ENCODE measurements at regions not wholly inside any gene's neighbourhood (a gene's known extent, or its start where the extent isn't known, plus 50 kb on each side); places are given as distances from the start of the nearest gene placed in this dataset.
"Not testable (repeated sequence)": the region's sequence is repeated elsewhere in the genome, so short reads cannot be mapped to it uniquely, and the experiment has no call there.

- Histone ChIP-seq H3K27me3 (ENCODE audit: low read depth, low read length) (no peaks in the 10 kb centered on the region), H3K27ac (ENCODE audit: low read length) (no peak overlapping the region), H3K36me3 (ENCODE audit: control insufficient read depth in 1 of 2, insufficient read depth in 2 of 2, low read length in 2 of 2) (no peaks in the 10 kb centered on the region), H3K9me3 (ENCODE audit: control insufficient read depth in 1 of 2, low read length in 2 of 2) (peaks cover 0 to 2% of the 10 kb centered on the region in 2 donors), H3K4me3 (ENCODE audit: low read depth in 1 of 2, low read length in 2 of 2) (no peak overlapping the region), H3K4me1 (ENCODE audit: control insufficient read depth in 1 of 2, insufficient read depth in 2 of 2, low read length in 2 of 2) (no peaks in the 10 kb centered on the region)
These were observed 143.9 kb upstream of the TSC22D1 start for GRCh38 chr13:44719857-44720671.

GRCh38 chr13:44718467-44718866 is 142.3 kb upstream of the TSC22D1 start:
- H3K4me3 ChIP-seq (ENCODE audit: low read depth in 1 of 2, low read length in 2 of 2) = no peak overlapping the region
- peaks cover 0 to 2% of the 10 kb centered on the region in 2 donors for H3K9me3 ChIP-seq (ENCODE audit: control insufficient read depth in 1 of 2, low read length in 2 of 2)
- no peaks in the 10 kb centered on the region for H3K4me1 ChIP-seq (ENCODE audit: control insufficient read depth in 1 of 2, insufficient read depth in 2 of 2, low read length in 2 of 2)
- no peaks in the 10 kb centered on the region for H3K36me3 ChIP-seq (ENCODE audit: control insufficient read depth in 1 of 2, insufficient read depth in 2 of 2, low read length in 2 of 2)
- no peaks in the 10 kb centered on the region for H3K27me3 ChIP-seq (ENCODE audit: low read depth, low read length)
- no peak overlapping the region for H3K27ac ChIP-seq (ENCODE audit: low read length)

GRCh38 chr13:44715287-44716230 is 139.4 kb upstream of the TSC22D1 start:
- H3K27me3 ChIP-seq (ENCODE audit: low read depth, low read length) = no peaks in the 10 kb centered on the region
- no peak overlapping the region for H3K27ac ChIP-seq (ENCODE audit: low read length)
- H3K9me3 ChIP-seq (ENCODE audit: control insufficient read depth in 1 of 2, low read length in 2 of 2) = no peaks in the 10 kb centered on the region
- H3K4me1 ChIP-seq (ENCODE audit: control insufficient read depth in 1 of 2, insufficient read depth in 2 of 2, low read length in 2 of 2) = no peaks in the 10 kb centered on the region
- no peaks in the 10 kb centered on the region for H3K36me3 ChIP-seq (ENCODE audit: control insufficient read depth in 1 of 2, insufficient read depth in 2 of 2, low read length in 2 of 2)
- no peak overlapping the region for H3K4me3 ChIP-seq (ENCODE audit: low read depth in 1 of 2, low read length in 2 of 2)

- H3K27ac ChIP-seq (ENCODE audit: low read length) = no peak overlapping the region
- no peaks in the 10 kb centered on the region for H3K36me3 ChIP-seq (ENCODE audit: control insufficient read depth in 1 of 2, insufficient read depth in 2 of 2, low read length in 2 of 2)
- no peaks in the 10 kb centered on the region for H3K9me3 ChIP-seq (ENCODE audit: control insufficient read depth in 1 of 2, low read length in 2 of 2)
- H3K27me3 ChIP-seq (ENCODE audit: low read depth, low read length) = no peaks in the 10 kb centered on the region
- no peak overlapping the region for H3K4me3 ChIP-seq (ENCODE audit: low read depth in 1 of 2, low read length in 2 of 2)
- no peaks in the 10 kb centered on the region for H3K4me1 ChIP-seq (ENCODE audit: control insufficient read depth in 1 of 2, insufficient read depth in 2 of 2, low read length in 2 of 2)
These were observed 137.8 kb upstream of the TSC22D1 start for GRCh38 chr13:44713788-44714469.

GRCh38 chr13:44711706-44712105 is 135.6 kb upstream of the TSC22D1 start:
- Histone ChIP-seq H3K36me3 (ENCODE audit: control insufficient read depth in 1 of 2, insufficient read depth in 2 of 2, low read length in 2 of 2) (no peaks in the 10 kb centered on the region), H3K9me3 (ENCODE audit: control insufficient read depth in 1 of 2, low read length in 2 of 2) (no peaks in the 10 kb centered on the region), H3K4me3 (ENCODE audit: low read depth in 1 of 2, low read length in 2 of 2) (no peak overlapping the region), H3K27me3 (ENCODE audit: low read depth, low read length) (no peaks in the 10 kb centered on the region), H3K27ac (ENCODE audit: low read length) (no peak overlapping the region), H3K4me1 (ENCODE audit: control insufficient read depth in 1 of 2, insufficient read depth in 2 of 2, low read length in 2 of 2) (no peaks in the 10 kb centered on the region)

- H3K4me1 ChIP-seq (ENCODE audit: control insufficient read depth in 1 of 2, insufficient read depth in 2 of 2, low read length in 2 of 2) = no peaks in the 10 kb centered on the region
- no peak overlapping the region for H3K4me3 ChIP-seq (ENCODE audit: low read depth in 1 of 2, low read length in 2 of 2)
- no peaks in the 10 kb centered on the region for H3K9me3 ChIP-seq (ENCODE audit: control insufficient read depth in 1 of 2, low read length in 2 of 2)
- H3K27ac ChIP-seq (ENCODE audit: low read length) = no peak overlapping the region
- no peaks in the 10 kb centered on the region for H3K27me3 ChIP-seq (ENCODE audit: low read depth, low read length)
- no peaks in the 10 kb centered on the region for H3K36me3 ChIP-seq (ENCODE audit: control insufficient read depth in 1 of 2, insufficient read depth in 2 of 2, low read length in 2 of 2)
These were observed 134.4 kb upstream of the TSC22D1 start for GRCh38 chr13:44710576-44710975.

GRCh38 chr13:44704811-44705210 is 128.7 kb upstream of the TSC22D1 start:
- H3K4me3 ChIP-seq (ENCODE audit: low read depth in 1 of 2, low read length in 2 of 2); H3K36me3 ChIP-seq (ENCODE audit: control insufficient read depth in 1 of 2, insufficient read depth in 2 of 2, low read length in 2 of 2); H3K9me3 ChIP-seq (ENCODE audit: control insufficient read depth in 1 of 2, low read length in 2 of 2); H3K27ac ChIP-seq (ENCODE audit: low read length); H3K4me1 ChIP-seq (ENCODE audit: control insufficient read depth in 1 of 2, insufficient read depth in 2 of 2, low read length in 2 of 2); H3K27me3 ChIP-seq (ENCODE audit: low read depth, low read length): not testable (repeated sequence)

GRCh38 chr13:44703371-44703770 is 127.2 kb upstream of the TSC22D1 start:
- no peak overlapping the region for H3K4me3 ChIP-seq (ENCODE audit: low read depth in 1 of 2, low read length in 2 of 2)
- H3K27me3 ChIP-seq (ENCODE audit: low read depth, low read length) = no peaks in the 10 kb centered on the region
- no peaks in the 10 kb centered on the region for H3K9me3 ChIP-seq (ENCODE audit: control insufficient read depth in 1 of 2, low read length in 2 of 2)

GRCh38 chr13:44698066-44698465 is 121.9 kb upstream of the TSC22D1 start:
- Histone ChIP-seq H3K4me1 (ENCODE audit: control insufficient read depth in 1 of 2, insufficient read depth in 2 of 2, low read length in 2 of 2) (no peaks in the 10 kb centered on the region), H3K4me3 (ENCODE audit: low read depth in 1 of 2, low read length in 2 of 2) (no peak overlapping the region), H3K27ac (ENCODE audit: low read length) (no peak overlapping the region), H3K36me3 (ENCODE audit: control insufficient read depth in 1 of 2, insufficient read depth in 2 of 2, low read length in 2 of 2) (no peaks in the 10 kb centered on the region), H3K27me3 (ENCODE audit: low read depth, low read length) (no peaks in the 10 kb centered on the region), H3K9me3 (ENCODE audit: control insufficient read depth in 1 of 2, low read length in 2 of 2) (no peaks in the 10 kb centered on the region)

More at GRCh38 chr13:44703371-44703770, 127.2 kb upstream of the TSC22D1 start:
- H3K36me3 ChIP-seq (ENCODE audit: control insufficient read depth in 1 of 2, insufficient read depth in 2 of 2, low read length in 2 of 2) = no peaks in the 10 kb centered on the region
- H3K4me1 ChIP-seq (ENCODE audit: control insufficient read depth in 1 of 2, insufficient read depth in 2 of 2, low read length in 2 of 2) = no peaks in the 10 kb centered on the region
- H3K27ac ChIP-seq (ENCODE audit: low read length) = no peak overlapping the region

GRCh38 chr13:44697058-44697457 is 120.9 kb upstream of the TSC22D1 start:
- H3K9me3 ChIP-seq (ENCODE audit: control insufficient read depth in 1 of 2, low read length in 2 of 2) = no peaks in the 10 kb centered on the region
- H3K27ac ChIP-seq (ENCODE audit: low read length) = no peak overlapping the region
- H3K4me1 ChIP-seq (ENCODE audit: control insufficient read depth in 1 of 2, insufficient read depth in 2 of 2, low read length in 2 of 2) = no peaks in the 10 kb centered on the region
- H3K4me3 ChIP-seq (ENCODE audit: low read depth in 1 of 2, low read length in 2 of 2) = no peak overlapping the region
- no peaks in the 10 kb centered on the region for H3K27me3 ChIP-seq (ENCODE audit: low read depth, low read length)
- no peaks in the 10 kb centered on the region for H3K36me3 ChIP-seq (ENCODE audit: control insufficient read depth in 1 of 2, insufficient read depth in 2 of 2, low read length in 2 of 2)

- no peak overlapping the region for H3K4me3 ChIP-seq (ENCODE audit: low read depth in 1 of 2, low read length in 2 of 2)
- H3K9me3 ChIP-seq (ENCODE audit: control insufficient read depth in 1 of 2, low read length in 2 of 2) = no peaks in the 10 kb centered on the region
- no peak overlapping the region for H3K27ac ChIP-seq (ENCODE audit: low read length)
- no peaks in the 10 kb centered on the region for H3K4me1 ChIP-seq (ENCODE audit: control insufficient read depth in 1 of 2, insufficient read depth in 2 of 2, low read length in 2 of 2)
- no peaks in the 10 kb centered on the region for H3K36me3 ChIP-seq (ENCODE audit: control insufficient read depth in 1 of 2, insufficient read depth in 2 of 2, low read length in 2 of 2)
- no peaks in the 10 kb centered on the region for H3K27me3 ChIP-seq (ENCODE audit: low read depth, low read length)
These were observed 119.4 kb upstream of the TSC22D1 start for GRCh38 chr13:44695520-44695919.

Measured in muscle layer of duodenum (tissue), 2 donors.